GM12873 (cell line): ENCODE measurements at regions not wholly inside any gene's neighbourhood (a gene's known extent, or its start where the extent isn't known, plus 50 kb on each side); places are given as distances from the start of the nearest gene placed in this dataset.

Experiments
- TF ChIP-seq, protein P1 (sequence below): IDR thresholded peaks from 2 replicates; pipeline ENCODE4 v1.5.1; 2012; ENCODE audit warnings: low read depth, mild to moderate bottlenecking, moderate library complexity, low read length, control low read depth; ENCODE audit not compliant: insufficient read depth; ENCODE audit errors: missing control alignments

- TF ChIP-seq, protein P1, sequence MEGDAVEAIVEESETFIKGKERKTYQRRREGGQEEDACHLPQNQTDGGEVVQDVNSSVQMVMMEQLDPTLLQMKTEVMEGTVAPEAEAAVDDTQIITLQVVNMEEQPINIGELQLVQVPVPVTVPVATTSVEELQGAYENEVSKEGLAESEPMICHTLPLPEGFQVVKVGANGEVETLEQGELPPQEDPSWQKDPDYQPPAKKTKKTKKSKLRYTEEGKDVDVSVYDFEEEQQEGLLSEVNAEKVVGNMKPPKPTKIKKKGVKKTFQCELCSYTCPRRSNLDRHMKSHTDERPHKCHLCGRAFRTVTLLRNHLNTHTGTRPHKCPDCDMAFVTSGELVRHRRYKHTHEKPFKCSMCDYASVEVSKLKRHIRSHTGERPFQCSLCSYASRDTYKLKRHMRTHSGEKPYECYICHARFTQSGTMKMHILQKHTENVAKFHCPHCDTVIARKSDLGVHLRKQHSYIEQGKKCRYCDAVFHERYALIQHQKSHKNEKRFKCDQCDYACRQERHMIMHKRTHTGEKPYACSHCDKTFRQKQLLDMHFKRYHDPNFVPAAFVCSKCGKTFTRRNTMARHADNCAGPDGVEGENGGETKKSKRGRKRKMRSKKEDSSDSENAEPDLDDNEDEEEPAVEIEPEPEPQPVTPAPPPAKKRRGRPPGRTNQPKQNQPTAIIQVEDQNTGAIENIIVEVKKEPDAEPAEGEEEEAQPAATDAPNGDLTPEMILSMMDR, result no peak
Measured at GRCh38 chr1:218967836-218968235, 205.8 kb upstream of the LYPLAL1 start.

DNA sequence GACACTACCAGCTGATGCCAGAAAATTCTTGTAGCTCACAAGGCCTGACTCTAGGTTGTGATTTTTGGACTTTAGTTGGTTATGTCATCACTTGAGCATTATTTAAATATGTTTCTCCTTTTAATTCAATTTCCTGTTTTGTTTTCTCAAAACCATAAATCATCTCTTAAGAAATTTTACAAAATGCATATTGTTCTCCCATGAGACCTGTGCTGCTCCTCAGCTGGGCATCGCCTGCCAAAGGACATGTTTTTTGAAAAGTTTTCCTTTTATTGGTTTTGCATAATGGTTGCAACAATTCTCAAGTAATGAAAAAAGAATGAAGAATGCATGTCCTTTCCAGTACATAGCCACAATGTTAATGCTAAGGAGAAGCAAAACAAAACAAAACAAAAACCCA lies 204.7 kb upstream of the LYPLAL1 start:
- TF ChIP-seq, protein P1, result no peak

DNA sequence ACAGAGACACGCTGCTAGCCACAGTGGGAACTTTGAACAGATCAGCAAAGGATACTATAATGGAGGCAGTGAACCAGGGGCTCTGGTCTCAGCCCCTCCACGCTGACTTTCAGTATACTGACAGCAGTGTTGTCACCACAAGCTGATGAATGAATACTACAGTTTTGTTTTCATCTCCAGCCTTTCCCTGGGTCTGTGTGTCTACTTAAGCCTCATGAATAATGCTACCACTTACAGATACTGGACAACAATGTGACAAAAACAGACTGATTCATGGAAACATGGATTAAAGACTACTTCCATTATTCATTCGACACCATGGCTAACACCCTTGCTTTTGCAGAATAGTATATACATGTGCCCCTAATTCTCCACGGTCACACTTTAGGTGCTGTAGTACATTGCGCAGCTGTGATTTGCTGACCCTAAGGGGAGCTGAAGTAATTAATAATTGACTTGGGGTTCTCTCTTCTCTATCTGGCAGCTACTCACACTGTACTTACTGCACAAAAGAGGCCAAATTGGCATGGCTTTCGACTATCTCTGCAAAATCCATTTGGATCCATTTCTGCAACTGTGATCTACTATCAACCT lies 203.2 kb upstream of the LYPLAL1 start:
- TF ChIP-seq, protein P1, result no peak

DNA sequence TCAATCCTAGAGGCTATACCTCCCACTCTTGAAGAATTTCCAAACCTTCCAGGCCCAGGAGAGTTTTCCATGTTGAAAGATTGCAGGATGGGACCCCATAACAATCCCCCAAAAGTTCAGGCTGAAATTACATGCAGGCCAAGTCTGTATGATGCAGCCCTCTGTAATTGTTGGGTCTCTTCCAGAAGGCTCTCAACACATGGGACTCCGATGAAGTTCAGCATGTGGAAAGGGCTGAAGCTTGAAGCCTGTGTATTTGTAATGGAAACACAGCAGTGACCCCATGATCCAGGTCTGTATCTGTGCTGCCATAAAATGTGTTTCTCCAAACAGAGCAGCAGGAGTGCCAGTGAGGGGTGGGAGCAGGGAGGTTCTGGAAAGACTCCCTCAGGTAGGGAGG lies 202.5 kb upstream of the LYPLAL1 start:
- TF ChIP-seq, protein P1, result no peak

DNA sequence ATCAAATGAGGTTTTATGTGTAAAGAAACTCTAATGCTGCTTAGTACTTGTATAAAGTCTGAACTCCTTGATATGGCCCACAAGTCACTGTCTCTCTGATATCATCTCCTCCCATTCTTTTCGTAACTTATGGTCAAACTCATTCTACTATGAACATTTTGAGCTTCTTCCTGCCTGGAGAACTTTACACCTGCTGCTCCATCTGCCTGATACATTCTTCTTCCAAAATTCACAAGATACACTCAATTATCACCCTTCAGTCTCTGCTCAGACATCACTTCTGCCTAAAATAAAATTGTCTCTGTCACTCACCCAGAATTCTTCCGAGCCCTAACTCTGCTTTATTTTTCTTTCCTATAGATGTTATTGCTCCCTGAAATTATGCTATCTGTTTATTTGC lies 192.8 kb upstream of the LYPLAL1 start:
- TF ChIP-seq, protein P1, result no peak

GRCh38 chr1:218982482-218982881 lies 191.2 kb upstream of the LYPLAL1 start:
- TF ChIP-seq, protein P1, result no peak

DNA sequence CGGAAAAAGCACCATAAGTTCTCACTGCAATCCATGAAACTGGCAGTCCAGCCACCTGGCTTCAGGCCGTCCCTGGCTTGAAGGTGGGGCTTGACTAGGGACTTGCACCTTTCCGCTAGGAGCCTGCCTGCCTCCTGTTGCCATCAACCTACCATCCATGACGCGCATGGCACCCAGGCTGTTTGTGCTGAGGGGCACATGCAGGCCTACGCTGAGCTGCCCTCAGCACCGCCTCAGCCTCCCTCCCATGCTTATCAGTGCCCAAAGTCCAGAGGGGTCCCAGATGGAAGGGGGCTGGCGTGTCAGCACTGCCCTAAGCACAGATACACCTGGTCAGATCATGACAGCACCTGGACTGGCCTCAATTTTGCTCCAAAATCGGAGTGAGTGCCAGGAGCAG lies 190.2 kb upstream of the LYPLAL1 start:
- TF ChIP-seq, protein P1, result no peak

GRCh38 chr1:218983848-218984247 lies 189.8 kb upstream of the LYPLAL1 start:
- TF ChIP-seq, protein P1, result peak; percentile 39
